GM13977 (cell line): ENCODE measurements at regions not wholly inside any gene's neighbourhood (a gene's known extent, or its start where the extent isn't known, plus 50 kb on each side); places are given as distances from the start of the nearest gene placed in this dataset.

Experiments
- DNase-seq: peaks from one replicate; pipeline ENCODE4 v3.0.0; 2012; ENCODE audit warnings: low spot score
- CTCF ChIP-seq: IDR thresholded peaks from 2 replicates; pipeline ENCODE4 v1.5.1; 2012; ENCODE audit warnings: mild to moderate bottlenecking, control low read depth; ENCODE audit not compliant: insufficient read depth; ENCODE audit errors: extremely low read depth, missing control alignments
- in situ Hi-C: fragments of 300-500 bp; cut with MboI; formaldehyde crosslinking; loops from one replicate; pipeline ENCODE4 v1.12.0; 2022; ENCODE audit warnings: low sequenced_read_pairs, low pct_unique_long_range_greater_than_20kb, mixed read lengths, inconsistent platforms; ENCODE audit not compliant: unreplicated experiment

- no peak for DNase-seq
- no peak for TF ChIP-seq CTCF
- in situ Hi-C loops, result no loop called here
Measured at GRCh38 chr16:75943705-75944514, 217.6 kb upstream of the CPHXL start.

GRCh38 chr16:75945916-75946457 lies 219.7 kb upstream of the CPHXL start:
- DNase-seq, result no peak
- in situ Hi-C loops, result no loop called here
- no peak for TF ChIP-seq CTCF

GRCh38 chr16:75947626-75948239 lies 221.4 kb upstream of the CPHXL start:
- no peak for TF ChIP-seq CTCF
- in situ Hi-C loops, result no loop called here
- DNase-seq, result no peak

GRCh38 chr16:75948441-75948840 lies 222.2 kb upstream of the CPHXL start:
- DNase-seq, result no peak
- in situ Hi-C loops, result no loop called here

GRCh38 chr16:75948886-75949285 lies 222.6 kb upstream of the CPHXL start:
- no peak for DNase-seq
- in situ Hi-C loops, result no loop called here
- no peak for TF ChIP-seq CTCF

More at GRCh38 chr16:75948441-75948840, 222.2 kb upstream of the CPHXL start:
- no peak for TF ChIP-seq CTCF

- TF ChIP-seq CTCF, result no peak
- DNase-seq, result no peak
- in situ Hi-C loops, result no loop called here
Measured at GRCh38 chr16:75952124-75952523, 225.8 kb upstream of the CPHXL start.
